Mucosa of stomach (tissue), 1 donor: ENCODE measurements at regions not wholly inside any gene's neighbourhood (a gene's known extent, or its start where the extent isn't known, plus 50 kb on each side); places are given as distances from the start of the nearest gene placed in this dataset.

Source experiments
- H3K27me3 ChIP-seq: one replicate; pipeline ENCODE4 v1.7.0; 2013; ENCODE audit warnings: mild to moderate bottlenecking, low read length; ENCODE audit not compliant: control insufficient read depth, insufficient read depth
- H3K36me3 ChIP-seq: one replicate; pipeline ENCODE4 v1.7.0; 2013; ENCODE audit warnings: low read length; ENCODE audit not compliant: control insufficient read depth, insufficient read depth
- H3K4me1 ChIP-seq: one replicate; pipeline ENCODE4 v1.7.0; 2013; ENCODE audit warnings: mild to moderate bottlenecking, low read length; ENCODE audit not compliant: control insufficient read depth, insufficient read depth
- H3K4me3 ChIP-seq: one replicate; pipeline ENCODE4 v1.7.0; 2013; ENCODE audit warnings: low read length
- H3K9ac ChIP-seq: one replicate; pipeline ENCODE4 v1.7.0; 2013; ENCODE audit warnings: mild to moderate bottlenecking, low read length, moderate library complexity
- H3K9me3 ChIP-seq: one replicate; pipeline ENCODE4 v1.7.0; 2013; ENCODE audit warnings: mild to moderate bottlenecking, low read length, moderate library complexity; ENCODE audit not compliant: control insufficient read depth
- donor health status: Pancreatic carcinoma.

DNA sequence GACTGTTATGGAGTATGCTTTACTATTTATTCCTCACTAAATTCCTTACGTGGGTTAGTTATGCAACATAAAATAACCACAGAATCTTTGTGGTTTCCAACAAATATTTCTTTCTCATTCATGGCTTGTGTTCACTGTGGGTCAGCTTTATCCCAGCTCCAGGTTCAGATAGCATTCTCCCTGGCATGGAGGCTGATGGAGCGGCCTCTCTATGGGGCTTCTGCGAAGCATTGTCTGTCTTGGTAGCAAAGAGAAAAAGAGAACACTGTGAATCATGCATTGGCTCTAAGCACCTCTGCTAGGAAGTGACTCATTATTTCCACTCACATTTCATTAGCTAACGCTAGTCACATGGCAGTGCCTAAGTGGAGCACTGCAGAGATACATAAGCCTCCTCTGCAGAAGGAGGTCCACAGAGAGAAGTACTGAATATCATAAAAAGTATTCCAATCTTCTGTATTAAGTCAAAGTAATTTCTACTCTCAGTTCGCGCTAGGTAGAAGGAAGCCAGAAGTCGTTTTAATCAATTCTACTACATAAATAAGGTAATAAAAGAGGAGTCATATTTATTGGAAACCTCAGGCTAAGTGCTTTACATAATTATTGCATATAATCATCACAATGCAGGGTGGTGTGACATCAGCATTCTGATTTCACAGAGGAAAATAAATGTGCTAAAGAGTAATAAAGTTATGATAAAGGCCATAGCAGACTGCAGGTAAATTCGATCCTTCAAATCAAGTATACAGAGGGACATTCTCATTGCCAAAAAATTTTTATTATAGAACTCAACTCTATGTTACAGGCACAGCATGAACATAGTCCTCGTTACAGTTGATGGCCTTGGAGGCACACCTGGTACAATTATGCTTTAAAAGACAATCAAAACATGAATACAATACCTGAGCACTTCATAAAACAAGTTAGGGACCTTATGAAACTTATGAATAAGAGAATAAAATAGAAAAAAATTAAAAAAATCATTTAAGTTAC lies 531.1 kb downstream of the CETN3 start:
- no peaks in the 10 kb centered on the region for H3K27me3 ChIP-seq
- no peak overlapping the region for H3K4me3 ChIP-seq
- H3K4me1 ChIP-seq = no peaks in the 10 kb centered on the region
- no peak overlapping the region for H3K9ac ChIP-seq
- no peaks in the 10 kb centered on the region for H3K9me3 ChIP-seq
- no peaks in the 10 kb centered on the region for H3K36me3 ChIP-seq

GRCh38 chr5:89871906-89872305 lies 537.6 kb downstream of the CETN3 start:
- H3K9ac ChIP-seq = no peak overlapping the region

DNA sequence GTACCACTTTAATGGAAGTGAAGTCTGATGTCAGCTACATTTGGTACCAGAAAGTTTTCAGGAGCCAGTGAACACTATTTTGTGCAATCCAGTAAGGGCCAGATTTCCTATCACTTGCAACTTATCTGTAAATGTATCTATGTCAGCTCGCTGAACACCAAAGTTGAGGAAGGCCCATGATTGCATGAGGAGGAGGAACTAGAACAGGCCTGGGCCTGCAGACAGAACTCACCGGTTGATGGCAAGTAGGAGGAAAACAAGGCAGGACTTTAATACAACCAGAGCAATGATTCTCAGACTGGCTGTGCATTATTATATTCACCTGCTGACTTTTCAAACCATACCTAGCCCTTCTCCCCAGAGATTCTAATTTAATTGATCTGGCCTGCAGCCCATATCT lies 540.2 kb downstream of the CETN3 start:
- Histone ChIP-seq H3K27me3 (no peaks in the 10 kb centered on the region), H3K9ac (no peak overlapping the region), H3K4me1 (no peaks in the 10 kb centered on the region)

More at GRCh38 chr5:89871906-89872305, 537.6 kb downstream of the CETN3 start:
- H3K27me3 ChIP-seq = no peaks in the 10 kb centered on the region
- no peaks in the 10 kb centered on the region for H3K36me3 ChIP-seq
- H3K4me1 ChIP-seq = no peaks in the 10 kb centered on the region
- H3K4me3 ChIP-seq = no peak overlapping the region
- H3K9me3 ChIP-seq = no peaks in the 10 kb centered on the region

GRCh38 chr5:89866410-89866809 lies 543.1 kb downstream of the CETN3 start:
- Histone ChIP-seq H3K27me3 (no peaks in the 10 kb centered on the region), H3K9ac (no peak overlapping the region), H3K9me3 (no peaks in the 10 kb centered on the region), H3K4me1 (no peaks in the 10 kb centered on the region), H3K36me3 (no peaks in the 10 kb centered on the region), H3K4me3 (no peak overlapping the region)

More for the DNA sequence above, 540.2 kb downstream of the CETN3 start:
- Histone ChIP-seq H3K9me3 (no peaks in the 10 kb centered on the region), H3K4me3 (no peak overlapping the region), H3K36me3 (no peaks in the 10 kb centered on the region)

GRCh38 chr5:89864941-89865340 lies 544.6 kb downstream of the CETN3 start:
- no peak overlapping the region for H3K4me3 ChIP-seq
- no peaks in the 10 kb centered on the region for H3K4me1 ChIP-seq
- H3K27me3 ChIP-seq = no peaks in the 10 kb centered on the region
- no peak overlapping the region for H3K9ac ChIP-seq
- no peaks in the 10 kb centered on the region for H3K9me3 ChIP-seq
- H3K36me3 ChIP-seq = no peaks in the 10 kb centered on the region

DNA sequence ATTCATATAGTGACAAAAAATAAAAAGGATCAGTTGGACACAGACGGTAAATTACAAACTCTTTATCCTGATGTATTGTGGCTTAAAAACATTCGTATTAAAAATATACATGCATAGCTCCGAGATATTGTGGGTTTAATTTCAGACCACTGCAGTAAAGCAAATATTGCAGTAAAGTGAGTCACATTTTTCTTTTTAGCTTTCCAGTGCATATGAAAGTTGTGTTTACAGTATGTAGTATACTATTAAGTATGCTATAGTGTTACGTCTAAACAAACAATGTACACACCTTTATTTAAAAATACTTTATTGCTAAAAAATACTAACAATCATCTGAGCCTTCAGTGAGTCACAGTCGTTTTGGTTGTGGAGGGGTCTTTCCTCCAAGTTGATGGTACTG lies 551.8 kb downstream of the CETN3 start:
- Histone ChIP-seq H3K9ac (no peak overlapping the region), H3K36me3 (no peaks in the 10 kb centered on the region), H3K4me3 (no peak overlapping the region), H3K9me3 (no peaks in the 10 kb centered on the region), H3K27me3 (no peaks in the 10 kb centered on the region), H3K4me1 (no peaks in the 10 kb centered on the region)

- Histone ChIP-seq H3K36me3 (no peaks in the 10 kb centered on the region), H3K9me3 (no peaks in the 10 kb centered on the region), H3K4me1 (no peaks in the 10 kb centered on the region), H3K27me3 (no peaks in the 10 kb centered on the region), H3K4me3 (no peak overlapping the region), H3K9ac (no peak overlapping the region)
Observed at GRCh38 chr5:89855417-89855816, 554.1 kb downstream of the CETN3 start.

GRCh38 chr5:89851911-89852310 lies 557.6 kb downstream of the CETN3 start:
- Histone ChIP-seq H3K9me3 (no peaks in the 10 kb centered on the region), H3K4me3 (no peak overlapping the region), H3K27me3 (no peaks in the 10 kb centered on the region), H3K4me1 (no peaks in the 10 kb centered on the region), H3K36me3 (no peaks in the 10 kb centered on the region), H3K9ac (no peak overlapping the region)

DNA sequence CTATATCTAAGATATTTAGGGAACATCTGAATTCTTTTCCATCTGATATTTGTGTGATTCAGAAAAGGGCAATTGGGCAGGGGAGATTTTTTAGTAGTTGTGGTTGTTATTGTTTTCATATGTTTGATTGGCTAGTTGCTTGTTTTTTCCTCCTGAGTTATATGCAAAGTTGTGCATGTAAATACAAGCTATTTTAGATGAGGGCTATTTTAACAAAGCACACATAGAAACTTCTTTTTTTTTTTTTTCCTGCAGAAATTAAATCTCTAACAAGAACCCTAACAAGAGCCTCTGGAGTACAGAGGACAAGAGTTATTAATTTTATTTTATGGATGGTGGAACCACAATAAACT lies 559.1 kb downstream of the CETN3 start:
- Histone ChIP-seq H3K9ac (no peak overlapping the region), H3K9me3 (no peaks in the 10 kb centered on the region), H3K36me3 (no peaks in the 10 kb centered on the region), H3K4me1 (no peaks in the 10 kb centered on the region), H3K27me3 (no peaks in the 10 kb centered on the region), H3K4me3 (no peak overlapping the region)

DNA sequence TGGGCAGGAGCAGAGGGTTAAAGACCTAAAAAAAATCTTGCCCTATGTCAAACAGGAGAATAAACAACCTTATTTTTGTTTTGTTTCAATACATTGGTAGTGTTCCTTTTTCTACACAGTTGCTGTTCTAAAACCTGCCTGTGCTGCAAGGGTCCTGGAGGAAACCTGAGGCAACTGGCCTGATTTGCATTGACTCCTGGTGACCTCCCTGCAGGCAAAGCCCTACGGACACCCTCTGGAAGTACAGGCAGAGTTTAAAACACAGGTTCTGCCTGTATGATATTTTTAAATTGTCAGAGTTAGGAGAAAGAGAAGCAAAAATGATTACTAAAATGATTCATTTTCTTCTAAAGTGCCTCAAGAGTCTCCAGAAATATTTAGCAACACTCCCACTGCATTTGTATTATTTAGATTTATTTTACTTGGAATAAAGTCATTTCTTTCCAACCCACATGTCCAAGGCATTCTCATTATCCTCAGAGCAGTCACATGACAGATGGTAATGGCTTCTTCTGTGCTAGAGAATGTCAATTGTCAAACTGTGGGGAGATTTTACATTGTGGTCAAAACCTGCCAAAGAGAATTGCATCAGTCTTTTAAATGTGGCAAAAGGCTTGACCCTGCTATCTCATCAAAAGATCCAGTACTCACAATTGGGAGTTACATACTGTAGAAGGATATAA lies 559.6 kb downstream of the CETN3 start:
- Histone ChIP-seq H3K36me3 (no peaks in the 10 kb centered on the region), H3K4me1 (no peaks in the 10 kb centered on the region), H3K9me3 (no peaks in the 10 kb centered on the region), H3K9ac (no peak overlapping the region), H3K4me3 (no peak overlapping the region), H3K27me3 (no peaks in the 10 kb centered on the region)

GRCh38 chr5:89847743-89848142 lies 561.8 kb downstream of the CETN3 start:
- Histone ChIP-seq H3K9ac (no peak overlapping the region), H3K4me1 (no peaks in the 10 kb centered on the region), H3K9me3 (no peaks in the 10 kb centered on the region), H3K36me3 (no peaks in the 10 kb centered on the region), H3K4me3 (no peak overlapping the region), H3K27me3 (no peaks in the 10 kb centered on the region)

DNA sequence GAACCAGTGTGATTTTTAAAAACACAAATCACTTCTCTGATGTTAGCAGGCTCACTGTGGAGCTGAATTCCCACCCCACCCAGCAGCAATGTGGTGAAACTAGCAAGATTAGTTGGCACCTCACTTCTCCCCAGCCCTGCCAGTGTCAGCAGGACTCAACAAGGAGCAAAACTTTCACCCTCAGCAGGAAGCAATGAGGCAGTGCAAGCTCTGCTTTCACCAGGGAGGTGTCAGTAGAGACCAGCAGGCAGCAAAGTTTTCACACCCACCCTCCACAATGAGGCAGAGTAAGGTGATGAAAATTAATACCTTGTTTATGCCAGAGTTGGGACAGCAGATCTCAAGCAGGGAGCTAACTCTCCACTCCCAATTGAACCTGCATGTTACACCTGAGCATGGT lies 565.0 kb downstream of the CETN3 start:
- H3K4me1 ChIP-seq = no peaks in the 10 kb centered on the region
- H3K9ac ChIP-seq = no peak overlapping the region
- no peak overlapping the region for H3K4me3 ChIP-seq
- H3K27me3 ChIP-seq = no peaks in the 10 kb centered on the region
- no peaks in the 10 kb centered on the region for H3K9me3 ChIP-seq
- H3K36me3 ChIP-seq = no peaks in the 10 kb centered on the region
